H1 (cell line): ENCODE measurements at regions not wholly inside any gene's neighbourhood (a gene's known extent, or its start where the extent isn't known, plus 50 kb on each side); places are given as distances from the start of the nearest gene placed in this dataset.

Experiments
- ASH2L ChIP-seq: fragments of 200-600, 300-600 bp; sonication (generic); IDR thresholded peaks from one replicate; pipeline ENCODE4 v1.7.1; 2017; ENCODE audit warnings: low read length
- CBX8 ChIP-seq: fragments of 300-800, 300-1000 bp; sonication (generic); IDR thresholded peaks from 2 replicates; pipeline ENCODE4 v1.7.1; 2016; ENCODE audit warnings: low read depth, low read length, borderline replicate concordance
- CHD1 ChIP-seq: IDR thresholded peaks from 2 replicates; pipeline ENCODE4 v1.6.1; 2012; ENCODE audit warnings: low read depth, low read length, improper control_type of control experiment
- CTBP2 ChIP-seq: IDR thresholded peaks from 2 replicates; pipeline ENCODE4 v1.7.0; 2011; ENCODE audit warnings: borderline replicate concordance, mild to moderate bottlenecking, moderate library complexity, mixed read lengths, low read length; ENCODE audit not compliant: insufficient read depth, insufficient read length
- JUN ChIP-seq: IDR thresholded peaks from 2 replicates; pipeline ENCODE4 v1.6.1; 2011; ENCODE audit warnings: low read depth, mild to moderate bottlenecking, improper control_type of control experiment, low read length
- KDM5A ChIP-seq: fragments of 200-600 bp; IDR thresholded peaks from 2 replicates; pipeline ENCODE4 v1.7.1; 2012; ENCODE audit warnings: mild to moderate bottlenecking, low read length, inconsistent platforms, mixed read lengths
- NRF1 ChIP-seq: IDR thresholded peaks from 2 replicates; pipeline ENCODE4 v1.6.1; 2011; ENCODE audit warnings: mild to moderate bottlenecking, low read depth, low read length, improper control_type of control experiment
- RFX5 ChIP-seq: IDR thresholded peaks from 2 replicates; pipeline ENCODE4 v1.6.1; 2011; ENCODE audit warnings: low read depth, low read length, improper control_type of control experiment, borderline replicate concordance
- SIRT6 ChIP-seq: IDR thresholded peaks from one replicate; pipeline ENCODE4 v1.7.1; 2012; ENCODE audit warnings: low read length, inconsistent platforms
- TAF7 ChIP-seq: optimal IDR thresholded peaks from 2 replicates; pipeline ENCODE3; 2011; ENCODE audit warnings: low read depth, mild to moderate bottlenecking, inconsistent platforms, low read length, moderate library complexity, borderline replicate concordance
- TF ChIP-seq, protein P1 (sequence below): fragments of 300-600 bp; sonication (generic); IDR thresholded peaks from 2 replicates; pipeline ENCODE4 v1.7.1; 2012; ENCODE audit warnings: low read length, moderate library complexity, mild to moderate bottlenecking, inconsistent platforms; ENCODE audit not compliant: insufficient replicate concordance

DNA sequence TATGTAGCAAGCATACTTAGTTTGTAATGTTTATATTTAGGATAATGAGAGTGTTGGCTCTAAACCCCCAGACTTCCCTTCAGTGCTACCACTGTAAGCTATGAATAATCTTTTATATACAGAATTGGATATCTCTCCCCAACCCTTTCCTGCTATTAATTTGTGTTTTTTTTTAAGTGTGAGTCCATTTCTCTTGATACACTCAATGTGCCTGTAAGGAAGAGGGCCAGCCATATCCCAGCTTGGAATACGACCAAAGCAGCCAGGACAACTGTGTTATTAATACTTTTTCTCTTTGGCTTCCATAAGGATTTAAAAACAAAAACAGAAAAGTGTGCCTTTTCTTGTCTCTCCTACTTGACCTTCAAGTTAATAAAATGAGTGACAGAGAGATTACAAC is 116.7 kb downstream of the SNAPC1 start (continued):
- TF ChIP-seq, protein P1, sequence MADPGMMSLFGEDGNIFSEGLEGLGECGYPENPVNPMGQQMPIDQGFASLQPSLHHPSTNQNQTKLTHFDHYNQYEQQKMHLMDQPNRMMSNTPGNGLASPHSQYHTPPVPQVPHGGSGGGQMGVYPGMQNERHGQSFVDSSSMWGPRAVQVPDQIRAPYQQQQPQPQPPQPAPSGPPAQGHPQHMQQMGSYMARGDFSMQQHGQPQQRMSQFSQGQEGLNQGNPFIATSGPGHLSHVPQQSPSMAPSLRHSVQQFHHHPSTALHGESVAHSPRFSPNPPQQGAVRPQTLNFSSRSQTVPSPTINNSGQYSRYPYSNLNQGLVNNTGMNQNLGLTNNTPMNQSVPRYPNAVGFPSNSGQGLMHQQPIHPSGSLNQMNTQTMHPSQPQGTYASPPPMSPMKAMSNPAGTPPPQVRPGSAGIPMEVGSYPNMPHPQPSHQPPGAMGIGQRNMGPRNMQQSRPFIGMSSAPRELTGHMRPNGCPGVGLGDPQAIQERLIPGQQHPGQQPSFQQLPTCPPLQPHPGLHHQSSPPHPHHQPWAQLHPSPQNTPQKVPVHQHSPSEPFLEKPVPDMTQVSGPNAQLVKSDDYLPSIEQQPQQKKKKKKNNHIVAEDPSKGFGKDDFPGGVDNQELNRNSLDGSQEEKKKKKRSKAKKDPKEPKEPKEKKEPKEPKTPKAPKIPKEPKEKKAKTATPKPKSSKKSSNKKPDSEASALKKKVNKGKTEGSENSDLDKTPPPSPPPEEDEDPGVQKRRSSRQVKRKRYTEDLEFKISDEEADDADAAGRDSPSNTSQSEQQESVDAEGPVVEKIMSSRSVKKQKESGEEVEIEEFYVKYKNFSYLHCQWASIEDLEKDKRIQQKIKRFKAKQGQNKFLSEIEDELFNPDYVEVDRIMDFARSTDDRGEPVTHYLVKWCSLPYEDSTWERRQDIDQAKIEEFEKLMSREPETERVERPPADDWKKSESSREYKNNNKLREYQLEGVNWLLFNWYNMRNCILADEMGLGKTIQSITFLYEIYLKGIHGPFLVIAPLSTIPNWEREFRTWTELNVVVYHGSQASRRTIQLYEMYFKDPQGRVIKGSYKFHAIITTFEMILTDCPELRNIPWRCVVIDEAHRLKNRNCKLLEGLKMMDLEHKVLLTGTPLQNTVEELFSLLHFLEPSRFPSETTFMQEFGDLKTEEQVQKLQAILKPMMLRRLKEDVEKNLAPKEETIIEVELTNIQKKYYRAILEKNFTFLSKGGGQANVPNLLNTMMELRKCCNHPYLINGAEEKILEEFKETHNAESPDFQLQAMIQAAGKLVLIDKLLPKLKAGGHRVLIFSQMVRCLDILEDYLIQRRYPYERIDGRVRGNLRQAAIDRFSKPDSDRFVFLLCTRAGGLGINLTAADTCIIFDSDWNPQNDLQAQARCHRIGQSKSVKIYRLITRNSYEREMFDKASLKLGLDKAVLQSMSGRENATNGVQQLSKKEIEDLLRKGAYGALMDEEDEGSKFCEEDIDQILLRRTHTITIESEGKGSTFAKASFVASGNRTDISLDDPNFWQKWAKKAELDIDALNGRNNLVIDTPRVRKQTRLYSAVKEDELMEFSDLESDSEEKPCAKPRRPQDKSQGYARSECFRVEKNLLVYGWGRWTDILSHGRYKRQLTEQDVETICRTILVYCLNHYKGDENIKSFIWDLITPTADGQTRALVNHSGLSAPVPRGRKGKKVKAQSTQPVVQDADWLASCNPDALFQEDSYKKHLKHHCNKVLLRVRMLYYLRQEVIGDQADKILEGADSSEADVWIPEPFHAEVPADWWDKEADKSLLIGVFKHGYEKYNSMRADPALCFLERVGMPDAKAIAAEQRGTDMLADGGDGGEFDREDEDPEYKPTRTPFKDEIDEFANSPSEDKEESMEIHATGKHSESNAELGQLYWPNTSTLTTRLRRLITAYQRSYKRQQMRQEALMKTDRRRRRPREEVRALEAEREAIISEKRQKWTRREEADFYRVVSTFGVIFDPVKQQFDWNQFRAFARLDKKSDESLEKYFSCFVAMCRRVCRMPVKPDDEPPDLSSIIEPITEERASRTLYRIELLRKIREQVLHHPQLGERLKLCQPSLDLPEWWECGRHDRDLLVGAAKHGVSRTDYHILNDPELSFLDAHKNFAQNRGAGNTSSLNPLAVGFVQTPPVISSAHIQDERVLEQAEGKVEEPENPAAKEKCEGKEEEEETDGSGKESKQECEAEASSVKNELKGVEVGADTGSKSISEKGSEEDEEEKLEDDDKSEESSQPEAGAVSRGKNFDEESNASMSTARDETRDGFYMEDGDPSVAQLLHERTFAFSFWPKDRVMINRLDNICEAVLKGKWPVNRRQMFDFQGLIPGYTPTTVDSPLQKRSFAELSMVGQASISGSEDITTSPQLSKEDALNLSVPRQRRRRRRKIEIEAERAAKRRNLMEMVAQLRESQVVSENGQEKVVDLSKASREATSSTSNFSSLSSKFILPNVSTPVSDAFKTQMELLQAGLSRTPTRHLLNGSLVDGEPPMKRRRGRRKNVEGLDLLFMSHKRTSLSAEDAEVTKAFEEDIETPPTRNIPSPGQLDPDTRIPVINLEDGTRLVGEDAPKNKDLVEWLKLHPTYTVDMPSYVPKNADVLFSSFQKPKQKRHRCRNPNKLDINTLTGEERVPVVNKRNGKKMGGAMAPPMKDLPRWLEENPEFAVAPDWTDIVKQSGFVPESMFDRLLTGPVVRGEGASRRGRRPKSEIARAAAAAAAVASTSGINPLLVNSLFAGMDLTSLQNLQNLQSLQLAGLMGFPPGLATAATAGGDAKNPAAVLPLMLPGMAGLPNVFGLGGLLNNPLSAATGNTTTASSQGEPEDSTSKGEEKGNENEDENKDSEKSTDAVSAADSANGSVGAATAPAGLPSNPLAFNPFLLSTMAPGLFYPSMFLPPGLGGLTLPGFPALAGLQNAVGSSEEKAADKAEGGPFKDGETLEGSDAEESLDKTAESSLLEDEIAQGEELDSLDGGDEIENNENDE = no peak
- TF ChIP-seq JUN (no peak), KDM5A (no peak), CHD1 (no peak), SIRT6 (no peak), TAF7 (no peak), RFX5 (no peak), ASH2L (no peak), NRF1 (no peak), CTBP2 (no peak), CBX8 (no peak)
